ENCODE measurements at regions not wholly inside any gene's neighbourhood (a gene's known extent, or its start where the extent isn't known, plus 50 kb on each side); places are given as distances from the start of the nearest gene placed in this dataset.
"Not testable (repeated sequence)": the region's sequence is repeated elsewhere in the genome, so short reads cannot be mapped to it uniquely, and the experiment has no call there.

GRCh38 chr6:144408161-144408560, 123.0 kb downstream of the UTRN start:
- no peak for DNase-seq
- no peak overlapping the region for H3K4me3 Mint-ChIP-seq
- peaks cover 43% of the 10 kb centered on the region for H3K4me1 Mint-ChIP-seq (ENCODE audit: low read depth)
- H3K27ac Mint-ChIP-seq = no peak overlapping the region
- H3K9me3 Mint-ChIP-seq = no peaks in the 10 kb centered on the region
- H3K27me3 Mint-ChIP-seq (ENCODE audit: insufficient read depth) = peaks cover under 1% of the 10 kb centered on the region; the same call in 1 of the 2 replicates
- no peak for TF ChIP-seq CTCF (IDR thresholded peaks at IDR 0.05)
- peaks cover 20% of the 10 kb centered on the region for H3K36me3 Mint-ChIP-seq (ENCODE audit: low read depth)

DNA sequence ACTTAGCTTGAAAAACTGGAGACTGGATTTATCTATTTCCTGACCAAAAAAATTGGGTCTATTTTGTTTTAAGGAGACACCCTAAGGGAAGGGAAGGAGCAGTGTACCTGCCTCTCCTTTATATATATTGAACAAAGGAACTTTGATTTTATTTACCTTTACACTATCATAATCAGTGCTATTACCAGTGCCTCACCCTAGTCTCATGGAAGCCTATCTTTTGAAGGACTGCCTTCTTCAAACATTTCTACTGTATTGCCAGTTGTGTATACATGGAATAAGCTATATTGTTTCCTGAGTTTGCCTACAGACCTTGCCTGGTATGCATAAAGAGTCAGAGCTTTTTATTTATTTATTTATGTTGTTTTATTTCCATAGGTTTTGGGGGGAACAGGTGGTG, 124.9 kb downstream of the UTRN start:
- no peak overlapping the region for H3K27ac Mint-ChIP-seq

DNA sequence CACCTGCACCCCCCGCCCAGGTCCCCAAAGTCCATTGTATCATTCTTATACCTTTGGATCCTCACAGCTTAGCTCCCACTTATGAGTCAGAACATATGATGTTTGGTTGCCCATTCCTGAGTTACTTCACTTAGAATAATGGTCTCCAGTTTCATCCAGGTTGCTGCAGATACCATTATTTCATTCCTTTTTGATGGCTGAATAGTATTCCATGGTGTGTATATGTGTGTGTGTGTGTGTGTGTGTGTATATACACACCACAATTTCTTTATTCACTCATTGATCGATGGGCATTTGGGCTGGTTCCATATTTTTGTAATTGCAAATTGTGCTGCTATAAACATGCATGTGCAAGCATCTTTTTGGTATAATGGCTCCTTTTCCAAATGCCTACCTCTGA, 125.4 kb downstream of the UTRN start:
- H3K9me3 Mint-ChIP-seq; DNase-seq; H3K27ac Mint-ChIP-seq; H3K4me3 Mint-ChIP-seq; H3K27me3 Mint-ChIP-seq (ENCODE audit: insufficient read depth): not testable (repeated sequence)
- Mint-ChIP-seq H3K36me3 (ENCODE audit: low read depth) (peaks cover 18% of the 10 kb centered on the region), H3K4me1 (ENCODE audit: low read depth) (peaks cover 38% of the 10 kb centered on the region)

More for the DNA sequence above, 124.9 kb downstream of the UTRN start:
- Mint-ChIP-seq H3K4me3 (no peak overlapping the region), H3K9me3 (no peaks in the 10 kb centered on the region), H3K36me3 (ENCODE audit: low read depth) (peaks cover 18% of the 10 kb centered on the region), H3K4me1 (ENCODE audit: low read depth) (peaks cover 34% of the 10 kb centered on the region), H3K27me3 (ENCODE audit: insufficient read depth) (peaks cover 2% of the 10 kb centered on the region; the same call in 1 of the 2 replicates)
- no peak for TF ChIP-seq CTCF (IDR thresholded peaks at IDR 0.05)
- DNase-seq = no peak

DNA sequence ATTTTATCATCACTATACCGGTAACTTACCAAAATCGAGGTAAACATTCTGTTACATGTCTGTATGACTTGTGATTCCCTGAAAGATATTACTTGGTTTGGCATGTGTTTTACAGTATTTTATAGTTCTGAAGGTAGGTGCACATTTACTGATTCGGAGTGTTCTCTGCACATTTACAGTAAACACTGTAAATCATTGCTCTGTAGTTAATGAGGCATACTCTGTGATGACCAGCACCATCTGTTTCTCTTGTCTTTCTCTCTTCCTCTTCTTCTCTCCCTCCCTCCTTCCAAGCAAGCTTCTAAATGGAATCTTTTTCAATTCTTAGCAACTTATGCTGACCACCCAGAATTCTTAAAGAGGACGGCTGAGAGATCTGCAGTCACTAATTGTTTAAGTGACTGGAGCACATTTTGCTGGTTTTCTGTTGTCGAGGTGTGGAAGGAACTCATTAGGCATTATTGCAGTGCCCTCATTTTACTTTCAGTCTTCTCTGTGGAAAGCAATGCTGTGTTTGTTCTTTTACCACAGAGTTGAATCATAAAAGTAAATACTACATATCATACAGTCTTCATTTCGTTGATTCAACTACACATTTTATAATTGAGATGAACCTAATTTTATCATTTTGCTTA, 126.5 kb downstream of the UTRN start:
- DNase-seq = no peak
- no peak for TF ChIP-seq CTCF (IDR thresholded peaks at IDR 0.05)
- peaks cover 49% of the 10 kb centered on the region for H3K4me1 Mint-ChIP-seq (ENCODE audit: low read depth)

GRCh38 chr6:144413418-144413817, 128.3 kb downstream of the UTRN start:
- no peak for TF ChIP-seq CTCF (IDR thresholded peaks at IDR 0.05)
- H3K4me3 Mint-ChIP-seq = no peak overlapping the region
- H3K27ac Mint-ChIP-seq = peak overlapping the region; percentile 47; the same call in 1 of the 2 replicates
- peaks cover 2% of the 10 kb centered on the region; the same call in 1 of the 2 replicates for H3K27me3 Mint-ChIP-seq (ENCODE audit: insufficient read depth)
- H3K36me3 Mint-ChIP-seq (ENCODE audit: low read depth) = peaks cover 18% of the 10 kb centered on the region
- H3K4me1 Mint-ChIP-seq (ENCODE audit: low read depth) = peaks cover 62% of the 10 kb centered on the region
- no peaks in the 10 kb centered on the region for H3K9me3 Mint-ChIP-seq
- DNase-seq = no peak

More for the DNA sequence above, 126.5 kb downstream of the UTRN start:
- peak overlapping the region; percentile 78 for H3K4me3 Mint-ChIP-seq
- no peaks in the 10 kb centered on the region for H3K9me3 Mint-ChIP-seq
- H3K27me3 Mint-ChIP-seq (ENCODE audit: insufficient read depth) = peaks cover 2% of the 10 kb centered on the region; the same call in 1 of the 2 replicates
- H3K27ac Mint-ChIP-seq = peak overlapping the region; percentile 75
- peaks cover 18% of the 10 kb centered on the region for H3K36me3 Mint-ChIP-seq (ENCODE audit: low read depth)

DNA sequence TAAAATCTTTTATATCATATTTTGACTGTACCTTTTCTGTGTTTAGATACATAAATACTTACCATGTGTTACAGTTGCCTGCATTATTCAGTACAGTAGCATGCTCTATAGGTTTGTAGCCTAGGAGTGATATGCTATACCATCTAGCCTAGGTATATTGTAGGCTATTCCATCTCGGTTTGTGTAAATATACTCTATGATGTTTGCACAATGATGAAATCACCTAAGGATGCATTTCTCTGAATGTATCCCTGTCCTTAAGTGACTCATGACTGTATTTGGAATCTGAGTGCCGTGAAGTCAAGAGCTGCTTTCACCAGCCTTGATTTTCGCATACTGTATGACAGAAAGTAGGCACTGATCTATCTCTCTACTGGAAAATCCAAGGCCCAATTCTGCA, 129.9 kb downstream of the UTRN start:
- peak; percentile 82 for DNase-seq
- Mint-ChIP-seq H3K27ac (peak overlapping the region; percentile 85), H3K27me3 (ENCODE audit: insufficient read depth) (peaks cover 2% of the 10 kb centered on the region; the same call in 1 of the 2 replicates), H3K4me1 (ENCODE audit: low read depth) (peaks cover 62% of the 10 kb centered on the region), H3K36me3 (ENCODE audit: low read depth) (peaks cover 18% of the 10 kb centered on the region), H3K4me3 (peak overlapping the region; percentile 71), H3K9me3 (no peaks in the 10 kb centered on the region)
- no peak for TF ChIP-seq CTCF (IDR thresholded peaks at IDR 0.05)

Data from HFFc6 (cell line).